SU-DHL-6 (cell line): ENCODE measurements at regions not wholly inside any gene's neighbourhood (a gene's known extent, or its start where the extent isn't known, plus 50 kb on each side); places are given as distances from the start of the nearest gene placed in this dataset.

Experiments used
- EZH2phosphoT487 ChIP-seq: fragments of 200-600 bp; sonication (generic), shearing (Covaris generic); conservative IDR thresholded peaks from 2 replicates; pipeline ENCODE4 v1.6.1; 2018; ENCODE audit warnings: mild to moderate bottlenecking, antibody characterized with exemption, low read length, moderate library complexity, mixed read lengths
- TF ChIP-seq, protein P1 (sequence below): fragments of 200-600 bp; sonication (generic); IDR thresholded peaks from one replicate; pipeline ENCODE4 v1.5.1; 2017; ENCODE audit warnings: antibody characterized with exemption, mild to moderate bottlenecking, low read length, moderate library complexity; ENCODE audit not compliant: insufficient read depth, poor library complexity, severe bottlenecking

DNA sequence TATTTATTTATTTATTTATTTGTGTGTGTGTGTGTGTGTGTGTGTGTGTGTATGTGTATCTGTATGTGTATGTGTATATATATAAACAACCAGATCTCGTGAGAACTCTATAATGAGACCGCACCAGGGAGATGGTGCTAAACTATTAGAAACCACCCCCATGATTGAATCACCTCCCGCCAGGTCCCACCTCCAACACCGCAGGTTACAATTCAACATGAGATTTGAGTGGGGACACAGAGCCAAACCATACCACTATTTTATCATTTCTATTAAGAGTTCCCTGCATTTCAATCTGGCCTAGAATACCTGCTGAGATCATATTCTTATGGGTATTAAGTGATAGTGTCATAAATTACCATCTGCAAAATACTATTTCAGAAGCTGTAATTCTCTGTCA is 243.8 kb upstream of the PLEKHG7 start:
- TF ChIP-seq, protein P1, sequence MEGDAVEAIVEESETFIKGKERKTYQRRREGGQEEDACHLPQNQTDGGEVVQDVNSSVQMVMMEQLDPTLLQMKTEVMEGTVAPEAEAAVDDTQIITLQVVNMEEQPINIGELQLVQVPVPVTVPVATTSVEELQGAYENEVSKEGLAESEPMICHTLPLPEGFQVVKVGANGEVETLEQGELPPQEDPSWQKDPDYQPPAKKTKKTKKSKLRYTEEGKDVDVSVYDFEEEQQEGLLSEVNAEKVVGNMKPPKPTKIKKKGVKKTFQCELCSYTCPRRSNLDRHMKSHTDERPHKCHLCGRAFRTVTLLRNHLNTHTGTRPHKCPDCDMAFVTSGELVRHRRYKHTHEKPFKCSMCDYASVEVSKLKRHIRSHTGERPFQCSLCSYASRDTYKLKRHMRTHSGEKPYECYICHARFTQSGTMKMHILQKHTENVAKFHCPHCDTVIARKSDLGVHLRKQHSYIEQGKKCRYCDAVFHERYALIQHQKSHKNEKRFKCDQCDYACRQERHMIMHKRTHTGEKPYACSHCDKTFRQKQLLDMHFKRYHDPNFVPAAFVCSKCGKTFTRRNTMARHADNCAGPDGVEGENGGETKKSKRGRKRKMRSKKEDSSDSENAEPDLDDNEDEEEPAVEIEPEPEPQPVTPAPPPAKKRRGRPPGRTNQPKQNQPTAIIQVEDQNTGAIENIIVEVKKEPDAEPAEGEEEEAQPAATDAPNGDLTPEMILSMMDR, result no peak
- no peak for TF ChIP-seq EZH2phosphoT487
